BLaER1 treated with 17β-estradiol and CSF1 and Interleukin-3, amounts not matched to agents 10 nM and 100 nM (cell line): ENCODE measurements at regions not wholly inside any gene's neighbourhood (a gene's known extent, or its start where the extent isn't known, plus 50 kb on each side); places are given as distances from the start of the nearest gene placed in this dataset.
A peak's percentile ranks its signal among the peaks of the same experiment; 100 is the strongest.
"Not testable (repeated sequence)": the region's sequence is repeated elsewhere in the genome, so short reads cannot be mapped to it uniquely, and the experiment has no call there.

Source experiments
- H3K27ac ChIP-seq, 11 experiments: shearing (Covaris generic); formaldehyde crosslinking; 2 replicates each; pipeline ENCODE4 v1.8.1; 2022
- H3K27me3 ChIP-seq, 11 experiments: shearing (Covaris generic); formaldehyde crosslinking; 2 replicates each; pipeline ENCODE4 v1.8.1; 2022
- H3K36me3 ChIP-seq, 11 experiments: shearing (Covaris generic); formaldehyde crosslinking; 2 replicates each; pipeline ENCODE4 v1.8.1; 2022
- H3K4me1 ChIP-seq, 10 experiments: shearing (Covaris generic); formaldehyde crosslinking; 2 replicates each; pipeline ENCODE4 v1.8.1; 2022
- H3K4me2 ChIP-seq, 11 experiments: shearing (Covaris generic); formaldehyde crosslinking; 2 replicates each; pipeline ENCODE4 v1.8.1; 2022
- H3K4me3 ChIP-seq, 10 experiments: shearing (Covaris generic); formaldehyde crosslinking; 2 replicates each; pipeline ENCODE4 v1.8.1; 2022
- H3K9ac ChIP-seq, 11 experiments: shearing (Covaris generic); formaldehyde crosslinking; 2 replicates each; pipeline ENCODE4 v1.8.1; 2022
- H3K9me3 ChIP-seq, 11 experiments: shearing (Covaris generic); formaldehyde crosslinking; replicated peaks in 1 of 11; 2 replicates each; pipeline ENCODE4 v1.8.1; 2022
- H4K20me1 ChIP-seq, 11 experiments: shearing (Covaris generic); formaldehyde crosslinking; 2 replicates each; pipeline ENCODE4 v1.8.1; 2022
- Cebpa-rat ChIP-seq, 11 experiments: shearing (Covaris generic); IDR thresholded peaks; 2 replicates each; pipeline ENCODE4 v1.8.1; 2022

- Histone ChIP-seq H3K4me2 (no peak overlapping the region), H3K9ac (no peak overlapping the region), H3K9me3 (peaks cover 28 to 51% (median 43%) of the 10 kb centered on the region in 11 experiments), H3K27ac (no peak overlapping the region), H4K20me1 (no peaks in the 10 kb centered on the region), H3K27me3 (no peaks in the 10 kb centered on the region), H3K4me3 (no peak overlapping the region), H3K36me3 (no peaks in the 10 kb centered on the region), H3K4me1 (no peaks in the 10 kb centered on the region)
- no peak for TF ChIP-seq Cebpa-rat (IDR thresholded peaks at IDR 0.05)
Observed at GRCh38 chr5:63008195-63008594, 429.6 kb downstream of the LRRC70 start.

GRCh38 chr5:62994842-62995241 is 416.2 kb downstream of the LRRC70 start:
- H3K9ac ChIP-seq, H4K20me1 ChIP-seq: not testable (repeated sequence)

DNA sequence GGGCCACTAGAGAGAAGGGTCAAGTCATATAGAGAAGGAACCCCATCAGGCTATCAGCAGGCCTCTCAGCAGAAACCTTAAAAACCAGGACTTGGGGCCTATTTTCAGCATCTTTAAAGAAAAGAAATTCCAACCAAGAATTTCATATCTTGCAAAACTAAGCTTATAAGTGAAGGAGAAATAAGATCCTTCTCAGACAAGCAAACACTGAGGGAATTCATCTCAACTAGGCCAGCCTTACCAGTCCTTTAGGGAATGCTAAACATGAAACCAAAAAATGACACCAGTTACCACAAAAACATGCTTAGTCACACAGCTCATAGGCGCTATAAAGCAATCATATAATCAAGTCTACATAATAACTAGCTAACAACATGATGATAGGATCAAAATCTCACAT is 407.1 kb downstream of the LRRC70 start:
- H3K4me1 ChIP-seq = no peaks in the 10 kb centered on the region
- no peak for TF ChIP-seq Cebpa-rat (IDR thresholded peaks at IDR 0.05)
- H3K4me3 ChIP-seq = no peak overlapping the region; a peak in 1 of 20 replicates
- no peaks in the 10 kb centered on the region for H4K20me1 ChIP-seq
- H3K9me3 ChIP-seq = peaks cover 33 to 64% (median 52%) of the 10 kb centered on the region in 11 experiments
- H3K36me3 ChIP-seq = no peaks in the 10 kb centered on the region
- no peak overlapping the region for H3K4me2 ChIP-seq
- H3K27ac ChIP-seq = no peak overlapping the region
- no peak overlapping the region for H3K9ac ChIP-seq
- no peaks in the 10 kb centered on the region for H3K27me3 ChIP-seq

More at GRCh38 chr5:62994842-62995241, 416.2 kb downstream of the LRRC70 start:
- not testable (repeated sequence) for H3K4me2 ChIP-seq, H3K36me3 ChIP-seq, H3K4me1 ChIP-seq, H3K27me3 ChIP-seq, H3K4me3 ChIP-seq, H3K27ac ChIP-seq
- peaks cover 24 to 43% (median 31%) of the 10 kb centered on the region in 11 experiments for H3K9me3 ChIP-seq

DNA sequence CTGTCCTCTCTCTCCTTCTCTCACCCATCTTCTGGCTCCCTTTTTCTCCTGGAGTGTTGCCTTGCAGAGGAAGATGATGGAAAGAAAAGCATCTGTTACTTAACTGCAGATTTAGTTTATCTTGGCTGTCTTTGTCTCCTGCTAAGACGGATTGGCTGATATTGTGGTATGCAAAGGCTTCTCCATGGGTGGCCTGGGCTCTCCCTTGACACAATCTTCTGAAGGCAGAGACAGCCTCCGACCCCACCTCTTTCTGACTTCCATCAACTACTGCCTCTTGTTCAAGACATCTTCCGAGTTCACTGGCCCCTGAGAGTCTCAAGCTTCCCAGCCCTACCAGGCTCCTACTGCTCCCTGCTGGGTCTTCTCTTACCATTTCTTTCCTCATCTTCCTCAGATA is 403.7 kb downstream of the LRRC70 start:
- Histone ChIP-seq H3K27ac (no peak overlapping the region), H3K4me3 (no peak overlapping the region), H3K27me3 (no peaks in the 10 kb centered on the region), H3K9ac (no peak overlapping the region), H3K4me2 (no peak overlapping the region), H3K9me3 (peaks cover 22 to 35% (median 28%) of the 10 kb centered on the region in 11 experiments), H3K4me1 (peaks cover 0 to 9% (median 8%) of the 10 kb centered on the region in 10 experiments; a peak in 10 of 20 replicates), H3K36me3 (no peaks in the 10 kb centered on the region), H4K20me1 (no peaks in the 10 kb centered on the region)
- no peak for TF ChIP-seq Cebpa-rat (IDR thresholded peaks at IDR 0.05)

DNA sequence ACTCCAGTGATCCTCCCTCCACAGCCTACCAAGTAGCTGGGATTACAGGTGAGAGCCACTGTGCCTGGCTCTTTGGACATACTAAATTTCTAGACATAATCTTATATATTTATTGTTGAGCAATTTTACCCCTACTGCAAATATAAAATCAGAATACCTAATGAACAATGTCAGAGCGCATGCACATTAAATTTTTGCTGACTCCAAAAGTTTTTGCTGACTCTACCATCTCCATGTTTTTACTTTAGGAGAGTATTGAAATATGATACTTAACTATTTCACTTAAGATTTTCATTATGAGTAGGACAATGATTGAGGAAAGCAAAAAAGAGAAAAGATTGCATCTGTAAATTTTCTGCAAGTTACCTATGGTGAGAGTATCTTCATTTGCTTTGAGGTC is 402.3 kb downstream of the LRRC70 start:
- no peak for TF ChIP-seq Cebpa-rat (IDR thresholded peaks at IDR 0.05)
- no peaks in the 10 kb centered on the region for H3K27me3 ChIP-seq
- no peaks in the 10 kb centered on the region for H4K20me1 ChIP-seq
- peaks cover 12 to 20% (median 13%) of the 10 kb centered on the region in 11 experiments for H3K9me3 ChIP-seq
- no peaks in the 10 kb centered on the region for H3K36me3 ChIP-seq
- H3K9ac ChIP-seq = no peak overlapping the region
- H3K4me3 ChIP-seq = no peak overlapping the region
- H3K27ac ChIP-seq = no peak overlapping the region
- H3K4me1 ChIP-seq = peaks cover 0 to 11% (median 8%) of the 10 kb centered on the region in 10 experiments; a peak in 10 of 20 replicates
- no peak overlapping the region for H3K4me2 ChIP-seq

DNA sequence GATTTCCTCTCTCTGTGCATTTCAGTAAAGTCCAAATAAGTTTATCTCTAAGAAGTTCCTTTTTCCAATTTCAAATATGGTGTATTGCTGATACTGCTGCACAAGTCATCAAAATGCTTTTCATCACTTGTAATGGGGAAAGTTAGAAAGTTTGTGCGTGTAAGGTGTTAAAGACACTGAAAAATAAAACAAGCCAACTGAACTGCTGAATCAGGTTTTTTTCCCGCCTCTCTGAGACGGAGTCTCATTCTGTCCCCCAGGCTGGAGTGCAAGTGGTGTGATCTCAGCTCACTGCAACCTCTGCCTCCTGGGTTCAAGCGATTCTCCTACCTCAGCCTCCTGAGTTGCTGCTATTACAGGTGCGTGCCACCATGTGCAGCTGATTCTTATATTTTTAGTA is 400.9 kb downstream of the LRRC70 start:
- Histone ChIP-seq H3K9ac (no peak overlapping the region), H3K27me3 (no peaks in the 10 kb centered on the region), H3K4me1 (peaks cover 0 to 11% (median 8%) of the 10 kb centered on the region in 10 experiments; a peak in 10 of 20 replicates), H3K9me3 (peaks cover 0 to 6% (median 0%) of the 10 kb centered on the region in 11 experiments; a peak in 6 of 22 replicates), H4K20me1 (no peaks in the 10 kb centered on the region), H3K4me2 (no peak overlapping the region), H3K4me3 (no peak overlapping the region), H3K27ac (no peak overlapping the region), H3K36me3 (no peaks in the 10 kb centered on the region)
- TF ChIP-seq Cebpa-rat (IDR thresholded peaks at IDR 0.05) = no peak

GRCh38 chr5:62977661-62978060 is 399.0 kb downstream of the LRRC70 start:
- Histone ChIP-seq H3K27me3 (no peaks in the 10 kb centered on the region), H3K9me3 (no peaks in the 10 kb centered on the region), H3K4me1 (peaks cover 0 to 11% (median 8%) of the 10 kb centered on the region in 10 experiments; a peak in 10 of 20 replicates), H3K9ac (no peak overlapping the region), H3K4me3 (no peak overlapping the region), H3K27ac (no peak overlapping the region), H3K36me3 (no peaks in the 10 kb centered on the region), H4K20me1 (no peaks in the 10 kb centered on the region), H3K4me2 (peak overlapping the region in 8 of 11 experiments; percentile 12 to 49 (median 29); a peak in 14 of 22 replicates)
- no peak for TF ChIP-seq Cebpa-rat (IDR thresholded peaks at IDR 0.05)

GRCh38 chr5:62974623-62975022 is 396.0 kb downstream of the LRRC70 start:
- H3K9me3 ChIP-seq = peaks cover 0 to 9% (median 4%) of the 10 kb centered on the region in 11 experiments; a peak in 9 of 22 replicates
- H3K36me3 ChIP-seq = no peaks in the 10 kb centered on the region
- no peak overlapping the region for H3K27ac ChIP-seq
- H3K9ac ChIP-seq = no peak overlapping the region
- H3K4me2 ChIP-seq = no peak overlapping the region
- no peak for TF ChIP-seq Cebpa-rat (IDR thresholded peaks at IDR 0.05)
- H3K27me3 ChIP-seq = no peaks in the 10 kb centered on the region
- no peaks in the 10 kb centered on the region for H4K20me1 ChIP-seq
- no peak overlapping the region for H3K4me3 ChIP-seq
- peaks cover 0 to 11% (median 8%) of the 10 kb centered on the region in 10 experiments; a peak in 10 of 20 replicates for H3K4me1 ChIP-seq

DNA sequence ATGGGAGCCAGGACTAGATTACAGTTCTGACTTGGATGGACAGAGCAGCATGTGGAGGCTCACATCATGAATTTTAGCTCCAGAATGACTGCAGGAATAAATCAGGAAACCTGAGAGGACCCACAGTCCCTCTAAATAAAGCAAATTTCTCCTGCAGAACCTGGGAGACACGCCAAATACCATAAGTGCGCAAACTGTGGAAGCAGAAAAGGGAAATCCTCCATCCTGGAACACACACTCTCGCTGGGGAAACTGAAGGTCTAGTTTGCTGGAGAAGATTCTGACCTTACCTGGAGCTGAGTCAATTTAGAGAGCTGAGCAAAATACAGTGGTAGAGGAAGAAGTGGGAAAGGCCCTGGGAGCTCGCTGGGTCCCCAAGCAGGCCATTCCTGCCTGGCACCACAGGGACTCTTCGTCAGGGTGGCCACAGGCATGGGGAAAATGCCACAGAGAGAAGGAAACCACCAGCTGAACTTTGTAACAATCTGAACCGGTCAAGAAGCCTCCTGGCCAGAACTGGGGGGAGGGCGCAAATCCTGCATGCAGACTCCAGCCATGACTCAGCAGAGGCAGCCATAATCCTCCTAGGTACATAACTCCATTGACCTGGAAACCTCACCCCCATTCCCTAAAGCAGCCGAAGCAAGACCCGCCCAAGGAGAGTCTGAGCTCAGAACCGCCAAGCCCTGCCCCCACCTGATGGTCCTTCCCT is 390.9 kb downstream of the LRRC70 start:
- Histone ChIP-seq H3K27ac (no peak overlapping the region), H3K4me1 (no peaks in the 10 kb centered on the region), H3K27me3 (no peaks in the 10 kb centered on the region), H3K9ac (no peak overlapping the region), H3K4me3 (no peak overlapping the region), H4K20me1 (no peaks in the 10 kb centered on the region), H3K4me2 (no peak overlapping the region), H3K9me3 (peaks cover 14 to 24% (median 21%) of the 10 kb centered on the region in 11 experiments), H3K36me3 (no peaks in the 10 kb centered on the region)
- TF ChIP-seq Cebpa-rat (IDR thresholded peaks at IDR 0.05) = no peak

DNA sequence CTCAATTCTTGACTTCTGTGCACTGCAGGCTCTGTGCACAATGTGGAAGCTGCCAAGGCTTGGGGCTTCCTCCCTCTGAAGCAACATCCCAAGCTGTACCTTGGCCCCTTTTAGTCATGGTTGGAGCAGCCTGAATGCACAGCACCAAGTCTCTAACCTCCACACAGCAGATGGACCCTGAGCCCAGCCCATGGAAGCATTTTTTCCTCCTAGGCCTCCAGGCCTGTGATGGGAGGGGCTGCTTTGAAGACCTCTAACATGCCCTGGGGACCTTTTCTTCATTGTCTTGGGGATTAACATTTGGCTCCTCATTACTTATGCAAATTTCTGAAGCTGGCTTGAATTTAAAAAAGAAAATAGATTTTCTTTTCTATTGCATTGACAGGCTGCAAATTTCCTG is 385.8 kb downstream of the LRRC70 start:
- Histone ChIP-seq H3K9me3 (peaks cover 42 to 56% (median 52%) of the 10 kb centered on the region in 11 experiments), H4K20me1 (no peaks in the 10 kb centered on the region), H3K27me3 (no peaks in the 10 kb centered on the region), H3K9ac (no peak overlapping the region), H3K4me3 (no peak overlapping the region; a peak in 1 of 20 replicates), H3K36me3 (no peaks in the 10 kb centered on the region; a peak in 1 of 22 replicates), H3K4me1 (no peaks in the 10 kb centered on the region), H3K4me2 (no peak overlapping the region), H3K27ac (no peak overlapping the region)
- no peak for TF ChIP-seq Cebpa-rat (IDR thresholded peaks at IDR 0.05)
